Type B pancreatic cell (in vitro differentiated cells): ENCODE measurements at regions not wholly inside any gene's neighbourhood (a gene's known extent, or its start where the extent isn't known, plus 50 kb on each side); places are given as distances from the start of the nearest gene placed in this dataset.

ENCODE experiments used
- DNase-seq: peaks from one replicate; pipeline ENCODE4 v3.0.0; 2021; ENCODE audit warnings: mixed read lengths; ENCODE audit not compliant: unreplicated experiment; ENCODE audit errors: extremely low spot score
- H3K27ac Mint-ChIP-seq: 2 replicates; pipeline ENCODE4 v1.8.0; 2021; ENCODE audit warnings: mild to moderate bottlenecking, mixed read lengths
- H3K27me3 Mint-ChIP-seq: 2 replicates; pipeline ENCODE4 v1.8.0; 2021; ENCODE audit warnings: mixed read lengths
- H3K36me3 Mint-ChIP-seq: 2 replicates; pipeline ENCODE4 v1.8.0; 2021; ENCODE audit warnings: mixed read lengths
- H3K4me1 Mint-ChIP-seq: one replicate; pipeline ENCODE4 v1.8.0; 2021; ENCODE audit warnings: mixed read lengths; ENCODE audit not compliant: unreplicated experiment
- H3K4me3 Mint-ChIP-seq: 2 replicates; pipeline ENCODE4 v1.8.0; 2021; ENCODE audit warnings: mild to moderate bottlenecking, mixed read lengths
- H3K9me3 Mint-ChIP-seq: 2 replicates; pipeline ENCODE4 v1.8.0; 2021; ENCODE audit warnings: mixed read lengths
- CTCF ChIP-seq: fragments of 200-600 bp; sonication (generic); conservative IDR thresholded peaks from 2 replicates; pipeline ENCODE4 v1.5.0; 2021; ENCODE audit warnings: antibody characterized with exemption, mild to moderate bottlenecking

GRCh38 chr7:52705768-52706167, 329.7 kb upstream of the POM121L12 start:
- Mint-ChIP-seq H3K36me3 (no peaks in the 10 kb centered on the region), H3K27ac (no peak overlapping the region), H3K9me3 (no peaks in the 10 kb centered on the region), H3K4me1 (no peaks in the 10 kb centered on the region), H3K27me3 (no peaks in the 10 kb centered on the region), H3K4me3 (no peak overlapping the region)
- no peak for TF ChIP-seq CTCF
- no peak for DNase-seq

GRCh38 chr7:52700349-52700748, 335.1 kb upstream of the POM121L12 start:
- H3K36me3 Mint-ChIP-seq: peaks cover 3% of the 10 kb centered on the region
- TF ChIP-seq CTCF: no peak
- peaks cover 9% of the 10 kb centered on the region for H3K9me3 Mint-ChIP-seq
- no peak for DNase-seq
- H3K27me3 Mint-ChIP-seq: no peaks in the 10 kb centered on the region
- peaks cover 10% of the 10 kb centered on the region for H3K4me1 Mint-ChIP-seq
- H3K27ac Mint-ChIP-seq: no peak overlapping the region
- no peak overlapping the region for H3K4me3 Mint-ChIP-seq

- Mint-ChIP-seq H3K27ac (no peak overlapping the region), H3K27me3 (peaks cover 3% of the 10 kb centered on the region)
- DNase-seq: no peak
Observed at GRCh38 chr7:52695973-52696595, 339.3 kb upstream of the POM121L12 start.

GRCh38 chr7:52691257-52691656, 344.2 kb upstream of the POM121L12 start:
- Mint-ChIP-seq H3K9me3 (peaks cover 4% of the 10 kb centered on the region), H3K4me3 (no peak overlapping the region), H3K27me3 (peaks cover 8% of the 10 kb centered on the region), H3K4me1 (peaks cover 7% of the 10 kb centered on the region), H3K36me3 (no peaks in the 10 kb centered on the region), H3K27ac (no peak overlapping the region)
- DNase-seq: no peak
- TF ChIP-seq CTCF: no peak

More at GRCh38 chr7:52695973-52696595, 339.3 kb upstream of the POM121L12 start:
- Mint-ChIP-seq H3K4me3 (no peak overlapping the region), H3K36me3 (peaks cover 3% of the 10 kb centered on the region), H3K9me3 (peaks cover 9% of the 10 kb centered on the region), H3K4me1 (peaks cover 10% of the 10 kb centered on the region)
- TF ChIP-seq CTCF: no peak

GRCh38 chr7:52689912-52690311, 345.5 kb upstream of the POM121L12 start:
- Mint-ChIP-seq H3K9me3 (peaks cover 4% of the 10 kb centered on the region), H3K27me3 (peaks cover 5% of the 10 kb centered on the region), H3K4me3 (no peak overlapping the region), H3K27ac (no peak overlapping the region), H3K36me3 (no peaks in the 10 kb centered on the region), H3K4me1 (no peaks in the 10 kb centered on the region)
- no peak for DNase-seq
- TF ChIP-seq CTCF: no peak

GRCh38 chr7:52685333-52685732, 350.1 kb upstream of the POM121L12 start:
- DNase-seq: no peak
- TF ChIP-seq CTCF: no peak
- no peaks in the 10 kb centered on the region for H3K4me1 Mint-ChIP-seq
- H3K9me3 Mint-ChIP-seq: peaks cover 4% of the 10 kb centered on the region
- no peak overlapping the region for H3K27ac Mint-ChIP-seq
- H3K27me3 Mint-ChIP-seq: peaks cover 13% of the 10 kb centered on the region
- H3K4me3 Mint-ChIP-seq: no peak overlapping the region
- no peaks in the 10 kb centered on the region for H3K36me3 Mint-ChIP-seq
